ENCODE measurements at regions not wholly inside any gene's neighbourhood (a gene's known extent, or its start where the extent isn't known, plus 50 kb on each side); places are given as distances from the start of the nearest gene placed in this dataset.

DNA sequence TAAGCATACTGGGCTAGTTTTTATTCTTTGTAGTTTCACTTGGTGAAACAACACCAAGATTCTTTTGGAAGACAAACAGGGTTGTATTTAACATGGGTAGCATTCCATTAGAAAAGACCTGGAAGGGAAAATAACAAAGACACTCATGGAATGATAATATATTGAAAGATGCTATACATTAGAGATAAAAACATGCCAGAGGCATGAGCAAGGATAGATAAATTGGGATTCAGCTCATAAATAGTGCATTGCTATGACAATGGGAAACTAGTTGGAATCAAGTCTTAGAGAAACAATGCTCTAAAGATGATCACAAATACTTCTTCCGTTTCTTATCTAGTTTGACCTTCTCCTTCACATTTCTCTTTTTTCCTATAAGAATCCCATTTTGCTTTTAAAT, 677.4 kb downstream of the ZNF385D start:
- Mint-ChIP-seq H3K9me3 (no peaks in the 10 kb centered on the region), H3K4me1 (peaks cover 4% of the 10 kb centered on the region), H3K27me3 (ENCODE audit: insufficient read depth) (no peaks in the 10 kb centered on the region), H3K27ac (no peak overlapping the region), H3K4me3 (no peak overlapping the region), H3K36me3 (ENCODE audit: low read depth) (peaks cover 32% of the 10 kb centered on the region)
- no peak overlapping the region for H3K9ac ChIP-seq (ENCODE audit: extremely low read depth, low read length, poor library complexity, severe bottlenecking)
- DNase-seq: no peak
- H3K27me3 ChIP-seq (ENCODE audit: control insufficient read depth, insufficient read depth, low read length, poor library complexity, severe bottlenecking): no peaks in the 10 kb centered on the region
- no peaks in the 10 kb centered on the region for H3K9me3 ChIP-seq (ENCODE audit: control insufficient read depth, low read length)
- no peaks in the 10 kb centered on the region for H3K4me1 ChIP-seq (ENCODE audit: control insufficient read depth, insufficient read depth, low read length)
- H3K4me3 ChIP-seq (ENCODE audit: low read length): no peak overlapping the region
- no peaks in the 10 kb centered on the region for H3K36me3 ChIP-seq (ENCODE audit: control insufficient read depth, insufficient read depth, low read length)
- TF ChIP-seq, protein P1, sequence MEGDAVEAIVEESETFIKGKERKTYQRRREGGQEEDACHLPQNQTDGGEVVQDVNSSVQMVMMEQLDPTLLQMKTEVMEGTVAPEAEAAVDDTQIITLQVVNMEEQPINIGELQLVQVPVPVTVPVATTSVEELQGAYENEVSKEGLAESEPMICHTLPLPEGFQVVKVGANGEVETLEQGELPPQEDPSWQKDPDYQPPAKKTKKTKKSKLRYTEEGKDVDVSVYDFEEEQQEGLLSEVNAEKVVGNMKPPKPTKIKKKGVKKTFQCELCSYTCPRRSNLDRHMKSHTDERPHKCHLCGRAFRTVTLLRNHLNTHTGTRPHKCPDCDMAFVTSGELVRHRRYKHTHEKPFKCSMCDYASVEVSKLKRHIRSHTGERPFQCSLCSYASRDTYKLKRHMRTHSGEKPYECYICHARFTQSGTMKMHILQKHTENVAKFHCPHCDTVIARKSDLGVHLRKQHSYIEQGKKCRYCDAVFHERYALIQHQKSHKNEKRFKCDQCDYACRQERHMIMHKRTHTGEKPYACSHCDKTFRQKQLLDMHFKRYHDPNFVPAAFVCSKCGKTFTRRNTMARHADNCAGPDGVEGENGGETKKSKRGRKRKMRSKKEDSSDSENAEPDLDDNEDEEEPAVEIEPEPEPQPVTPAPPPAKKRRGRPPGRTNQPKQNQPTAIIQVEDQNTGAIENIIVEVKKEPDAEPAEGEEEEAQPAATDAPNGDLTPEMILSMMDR (conservative IDR thresholded peaks at IDR 0.05): no peak
- 100% methylated on average over 1 of the region's 1 CpG; no CpG with 5 or more reads in 1 of the 2 experiments for WGBS, 2 experiments (ENCODE audit: insufficient coverage in 1 of 2, insufficient read length in 1 of 2)
- H3K27ac ChIP-seq (ENCODE audit: low read depth, low read length): no peak overlapping the region

DNA sequence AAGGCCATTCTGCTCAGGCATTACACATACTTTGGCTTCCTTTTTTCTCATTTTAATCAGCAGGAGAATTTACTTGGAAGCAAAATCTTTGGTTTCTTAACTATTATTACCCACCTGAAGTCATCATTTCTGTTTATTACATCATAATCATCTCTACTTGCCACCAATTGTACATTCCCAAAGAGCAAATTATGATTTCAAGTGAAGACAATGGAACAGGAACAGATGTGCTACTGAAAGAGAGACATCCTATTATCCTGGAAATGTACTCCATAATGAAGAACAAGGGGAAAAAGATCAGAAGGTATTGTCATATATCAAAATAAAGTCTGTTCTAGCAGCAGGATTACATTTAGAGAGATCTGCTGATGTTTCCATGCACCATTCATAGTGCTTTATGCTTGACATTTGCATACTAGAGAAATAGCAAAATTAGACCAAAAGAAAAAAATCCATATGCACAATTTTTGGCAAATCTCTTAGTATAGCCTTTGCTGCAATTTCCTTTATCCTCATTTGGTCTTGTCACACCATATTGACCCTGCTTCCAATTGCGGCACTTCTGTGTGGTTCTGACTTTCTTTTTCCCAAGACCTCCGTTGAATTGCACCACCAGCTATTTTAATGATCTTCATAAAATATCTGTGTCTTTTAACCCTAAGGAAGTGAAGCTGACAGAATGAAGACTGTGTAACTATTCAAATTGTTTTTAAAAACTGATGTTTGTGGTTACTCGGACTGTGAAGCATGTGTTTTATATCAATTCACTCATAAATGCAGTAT, 683.8 kb downstream of the ZNF385D start:
- H3K9me3 Mint-ChIP-seq: peaks cover 5% of the 10 kb centered on the region
- Histone ChIP-seq H3K9me3 (ENCODE audit: control insufficient read depth, low read length) (peaks cover 10% of the 10 kb centered on the region), H3K9ac (ENCODE audit: extremely low read depth, low read length, poor library complexity, severe bottlenecking) (no peak overlapping the region), H3K4me1 (ENCODE audit: control insufficient read depth, insufficient read depth, low read length) (no peaks in the 10 kb centered on the region), H3K27ac (ENCODE audit: low read depth, low read length) (no peak overlapping the region), H3K27me3 (ENCODE audit: control insufficient read depth, insufficient read depth, low read length, poor library complexity, severe bottlenecking) (no peaks in the 10 kb centered on the region), H3K36me3 (ENCODE audit: control insufficient read depth, insufficient read depth, low read length) (peaks cover 5% of the 10 kb centered on the region), H3K4me3 (ENCODE audit: low read length) (no peak overlapping the region)
- no peak overlapping the region for H3K27ac Mint-ChIP-seq
- H3K27me3 Mint-ChIP-seq (ENCODE audit: insufficient read depth): no peaks in the 10 kb centered on the region
- no peak for DNase-seq
- TF ChIP-seq, protein P1 (conservative IDR thresholded peaks at IDR 0.05): no peak
- WGBS, 2 experiments (ENCODE audit: insufficient coverage in 1 of 2, insufficient read length in 1 of 2): 78% methylated on average over 3 of the region's 3 CpGs; no CpG with 5 or more reads in 1 of the 2 experiments
- no peaks in the 10 kb centered on the region for H3K4me1 Mint-ChIP-seq
- H3K36me3 Mint-ChIP-seq (ENCODE audit: low read depth): peaks cover 48% of the 10 kb centered on the region
- H3K4me3 Mint-ChIP-seq: no peak overlapping the region

DNA sequence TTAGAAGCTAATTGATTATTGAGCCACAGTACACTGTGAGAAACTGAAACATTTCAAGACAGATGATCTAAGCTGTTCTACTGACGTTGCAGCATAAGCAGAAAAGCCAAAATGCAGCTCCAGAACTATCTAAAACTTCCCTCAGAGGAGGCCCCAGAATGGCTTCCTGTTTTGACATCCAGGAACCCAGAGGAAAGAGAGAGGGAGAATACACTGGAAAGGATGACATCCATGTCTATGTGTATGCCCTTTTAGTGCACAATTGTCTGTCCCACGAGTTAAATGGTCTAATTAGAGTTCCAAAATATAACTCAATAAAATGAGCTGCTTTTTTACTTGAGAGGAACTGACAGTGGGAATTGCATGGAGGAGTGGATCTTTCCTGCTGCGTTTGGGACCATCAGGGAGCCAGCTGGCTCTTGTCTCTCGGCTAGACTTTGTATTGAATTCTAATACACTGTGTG, 688.1 kb downstream of the ZNF385D start:
- Histone ChIP-seq H3K9me3 (ENCODE audit: control insufficient read depth, low read length) (peaks cover 8% of the 10 kb centered on the region), H3K9ac (ENCODE audit: extremely low read depth, low read length, poor library complexity, severe bottlenecking) (no peak overlapping the region), H3K36me3 (ENCODE audit: control insufficient read depth, insufficient read depth, low read length) (peaks cover 5% of the 10 kb centered on the region), H3K4me1 (ENCODE audit: control insufficient read depth, insufficient read depth, low read length) (no peaks in the 10 kb centered on the region), H3K4me3 (ENCODE audit: low read length) (no peak overlapping the region), H3K27ac (ENCODE audit: low read depth, low read length) (no peak overlapping the region), H3K27me3 (ENCODE audit: control insufficient read depth, insufficient read depth, low read length, poor library complexity, severe bottlenecking) (no peaks in the 10 kb centered on the region)
- no peaks in the 10 kb centered on the region for H3K27me3 Mint-ChIP-seq (ENCODE audit: insufficient read depth)
- H3K4me3 Mint-ChIP-seq: no peak overlapping the region
- no peak for DNase-seq
- no peaks in the 10 kb centered on the region for H3K4me1 Mint-ChIP-seq
- H3K9me3 Mint-ChIP-seq: peaks cover 5% of the 10 kb centered on the region
- WGBS, 2 experiments (ENCODE audit: insufficient coverage in 1 of 2, insufficient read length in 1 of 2): 83% methylated on average over 4 of the region's 4 CpGs; no CpG with 5 or more reads in 1 of the 2 experiments
- no peak overlapping the region for H3K27ac Mint-ChIP-seq
- TF ChIP-seq, protein P1 (conservative IDR thresholded peaks at IDR 0.05): no peak
- peaks cover 30% of the 10 kb centered on the region for H3K36me3 Mint-ChIP-seq (ENCODE audit: low read depth)

All from endodermal cell (in vitro differentiated cells).